CD8-positive, alpha-beta memory T cell (primary cell): ENCODE measurements at regions not wholly inside any gene's neighbourhood (a gene's known extent, or its start where the extent isn't known, plus 50 kb on each side); places are given as distances from the start of the nearest gene placed in this dataset.
"Not testable (repeated sequence)": the region's sequence is repeated elsewhere in the genome, so short reads cannot be mapped to it uniquely, and the experiment has no call there.

ENCODE experiments used
- CTCF ChIA-PET: fragments of 350-600 bp; sonication (Branson Sonifier 250); formaldehyde crosslinking; loops from one replicate; lab custom pipeline; 2021; ENCODE audit warnings: antibody characterized with exemption; lab: Charles Lee
- POLR2A ChIA-PET: fragments of 350-600 bp; sonication (Branson Sonifier 250); formaldehyde crosslinking; loops from one replicate; lab custom pipeline; 2021; ENCODE audit warnings: antibody characterized with exemption; lab: Charles Lee
- DNase-seq, 5 donors: peaks; one replicate each; pipeline versions ENCODE4 v3.0.0 to v3.0.0-alpha.2; 2020 to 2022; ENCODE audit warnings: mixed read lengths in 1 of 5
- H3K27ac ChIP-seq: one replicate; pipeline ENCODE4 v1.7.0; 2013; ENCODE audit warnings: low read depth, mild to moderate bottlenecking, low read length, moderate library complexity
- H3K27me3 ChIP-seq: 2 replicates; pipeline ENCODE4 v1.7.0; 2013; ENCODE audit warnings: low read length, mild to moderate bottlenecking; ENCODE audit not compliant: insufficient read depth, poor library complexity, severe bottlenecking
- H3K36me3 ChIP-seq: 2 replicates; pipeline ENCODE4 v1.7.0; 2013; ENCODE audit warnings: mild to moderate bottlenecking, low read length, moderate library complexity; ENCODE audit not compliant: insufficient read depth
- H3K4me1 ChIP-seq: 2 replicates; pipeline ENCODE4 v1.7.0; 2013; ENCODE audit warnings: mild to moderate bottlenecking, low read length, moderate library complexity; ENCODE audit not compliant: insufficient read depth
- H3K4me3 ChIP-seq: 2 replicates; pipeline ENCODE4 v1.7.0; 2013; ENCODE audit warnings: mild to moderate bottlenecking, low read length
- H3K9me3 ChIP-seq: 2 replicates; pipeline ENCODE4 v1.7.0; 2013; ENCODE audit warnings: mild to moderate bottlenecking, low read length
- H3K27ac Mint-ChIP-seq, 8 donors: one replicate each; pipeline ENCODE4 v1.8.0; 2020 to 2021; ENCODE audit warnings: mixed read lengths in 8 of 8, mild to moderate bottlenecking in 6 of 8, inconsistent platforms in 3 of 8, moderate library complexity in 3 of 8
- H3K27me3 Mint-ChIP-seq, 2 donors: one replicate each; pipeline ENCODE4 v1.8.0; 2020 to 2021; ENCODE audit warnings: mixed read lengths in 2 of 2, mild to moderate bottlenecking in 1 of 2, moderate library complexity in 1 of 2
- H3K36me3 Mint-ChIP-seq, 3 donors: one replicate each; pipeline ENCODE4 v1.8.0; 2020 to 2021; ENCODE audit warnings: mixed read lengths in 3 of 3, inconsistent platforms in 1 of 3, mild to moderate bottlenecking in 1 of 3
- H3K4me1 Mint-ChIP-seq, 3 donors: one replicate each; pipeline ENCODE4 v1.8.0; 2020 to 2021; ENCODE audit warnings: mixed read lengths in 3 of 3, inconsistent platforms in 1 of 3, mild to moderate bottlenecking in 1 of 3
- H3K4me3 Mint-ChIP-seq, 7 donors: one replicate each; pipeline ENCODE4 v1.8.0; 2020 to 2021; ENCODE audit warnings: mixed read lengths in 7 of 7, mild to moderate bottlenecking in 6 of 7, moderate library complexity in 4 of 7, inconsistent platforms in 2 of 7
- H3K9me3 Mint-ChIP-seq, 5 donors: one replicate each; pipeline ENCODE4 v1.8.0; 2020 to 2022; ENCODE audit warnings: mixed read lengths in 5 of 5, mild to moderate bottlenecking in 3 of 5, moderate library complexity in 2 of 5, inconsistent platforms in 1 of 5

DNA sequence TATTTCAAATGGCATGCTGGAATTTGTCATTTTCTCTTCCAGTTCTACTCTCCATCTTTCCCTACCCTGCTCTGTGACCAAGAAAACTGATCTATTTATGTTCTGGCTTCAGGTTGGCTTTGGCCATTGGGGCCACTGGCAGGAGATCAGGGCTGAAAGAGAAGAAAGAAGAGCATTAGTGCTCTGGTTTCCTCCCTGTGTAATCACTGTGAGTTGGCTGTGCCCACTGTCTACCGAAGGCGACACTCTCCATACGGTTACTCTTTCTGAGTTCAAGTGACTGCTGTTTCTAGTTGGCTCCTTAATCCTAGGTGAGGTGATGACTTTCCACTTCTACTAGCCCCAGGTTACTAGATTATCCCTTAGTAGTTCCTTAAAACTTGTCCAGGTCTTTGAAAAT is 372.6 kb downstream of the PRELID2 start:
- CTCF ChIA-PET = no interaction called here
- Histone ChIP-seq H3K4me1 (no peaks in the 10 kb centered on the region), H3K27me3 (no peaks in the 10 kb centered on the region), H3K9me3 (no peaks in the 10 kb centered on the region), H3K4me3 (no peak overlapping the region), H3K27ac (no peak overlapping the region), H3K36me3 (no peaks in the 10 kb centered on the region)
- no peak overlapping the region for H3K4me3 Mint-ChIP-seq
- peaks cover 3 to 18% (median 4%) of the 10 kb centered on the region in 5 donors for H3K9me3 Mint-ChIP-seq
- no peaks in the 10 kb centered on the region for H3K4me1 Mint-ChIP-seq
- DNase-seq = no peak
- POLR2A ChIA-PET = no interaction called here
- H3K27ac Mint-ChIP-seq = no peak overlapping the region
- H3K36me3 Mint-ChIP-seq = no peaks in the 10 kb centered on the region
- no peaks in the 10 kb centered on the region for H3K27me3 Mint-ChIP-seq

DNA sequence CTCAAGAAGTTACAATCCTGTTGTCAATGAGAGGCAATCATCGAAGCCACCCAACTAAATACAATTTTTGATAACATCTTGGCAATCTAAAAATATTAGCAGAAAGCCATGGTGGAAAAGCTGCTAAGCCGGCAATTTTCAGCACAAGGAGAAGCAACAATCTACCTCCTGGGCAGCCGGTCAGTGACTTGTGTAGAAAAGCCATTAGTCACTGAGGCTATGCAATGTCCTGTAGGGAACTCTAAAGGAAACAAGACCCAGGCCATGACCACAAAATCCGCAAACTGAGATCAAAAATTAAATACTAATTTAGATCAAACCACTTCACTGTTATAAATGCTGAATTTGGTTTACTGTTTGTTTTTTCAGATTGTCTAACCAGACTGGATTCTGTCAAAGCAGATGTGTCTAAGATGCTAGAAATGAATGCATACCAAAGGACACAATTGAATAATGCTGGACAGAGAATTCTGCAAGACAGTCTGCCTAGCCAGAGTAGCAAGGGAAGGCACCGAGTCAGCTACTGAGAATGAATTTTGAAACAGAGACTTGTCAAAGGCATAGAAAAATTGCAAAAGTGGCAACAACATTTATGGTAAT is 384.8 kb downstream of the PRELID2 start:
- POLR2A ChIA-PET = no interaction called here
- Histone ChIP-seq H3K4me1 (no peaks in the 10 kb centered on the region), H3K4me3 (no peak overlapping the region), H3K27me3 (no peaks in the 10 kb centered on the region), H3K9me3 (no peaks in the 10 kb centered on the region), H3K27ac (no peak overlapping the region), H3K36me3 (no peaks in the 10 kb centered on the region)
- no peak overlapping the region for H3K27ac Mint-ChIP-seq
- peaks cover 5 to 15% (median 10%) of the 10 kb centered on the region in 5 donors for H3K9me3 Mint-ChIP-seq
- CTCF ChIA-PET = no interaction called here
- H3K27me3 Mint-ChIP-seq = no peaks in the 10 kb centered on the region
- no peak overlapping the region for H3K4me3 Mint-ChIP-seq
- no peak for DNase-seq
- H3K4me1 Mint-ChIP-seq = no peaks in the 10 kb centered on the region
- H3K36me3 Mint-ChIP-seq = no peaks in the 10 kb centered on the region

- Mint-ChIP-seq H3K27ac (no peak overlapping the region), H3K9me3 (peaks cover 5 to 16% (median 10%) of the 10 kb centered on the region in 5 donors), H3K4me3 (no peak overlapping the region), H3K36me3 (no peaks in the 10 kb centered on the region), H3K4me1 (no peaks in the 10 kb centered on the region), H3K27me3 (no peaks in the 10 kb centered on the region)
- no peaks in the 10 kb centered on the region for H3K36me3 ChIP-seq
- no peaks in the 10 kb centered on the region for H3K9me3 ChIP-seq
- no peak overlapping the region for H3K4me3 ChIP-seq
- H3K27me3 ChIP-seq = no peaks in the 10 kb centered on the region
- no peak overlapping the region for H3K27ac ChIP-seq
- no peak for DNase-seq
- CTCF ChIA-PET = no interaction called here
- POLR2A ChIA-PET = no interaction called here
- H3K4me1 ChIP-seq = no peaks in the 10 kb centered on the region
These were observed 385.3 kb downstream of the PRELID2 start for GRCh38 chr5:145449794-145450193.

GRCh38 chr5:145446875-145447274 is 388.3 kb downstream of the PRELID2 start:
- H3K4me1 ChIP-seq, DNase-seq, H3K4me3 ChIP-seq, POLR2A ChIA-PET, CTCF ChIA-PET, H3K27me3 Mint-ChIP-seq, H3K27ac Mint-ChIP-seq, H3K36me3 ChIP-seq, H3K9me3 ChIP-seq, H3K27ac ChIP-seq, H3K4me1 Mint-ChIP-seq, H3K4me3 Mint-ChIP-seq, H3K36me3 Mint-ChIP-seq, H3K27me3 ChIP-seq: not testable (repeated sequence)
- peaks cover 5 to 16% (median 10%) of the 10 kb centered on the region in 5 donors for H3K9me3 Mint-ChIP-seq

- H3K4me1 Mint-ChIP-seq = no peaks in the 10 kb centered on the region
- H3K27ac Mint-ChIP-seq = no peak overlapping the region
- no peaks in the 10 kb centered on the region for H3K27me3 ChIP-seq
- no peak overlapping the region for H3K27ac ChIP-seq
- no peaks in the 10 kb centered on the region for H3K36me3 ChIP-seq
- DNase-seq = no peak
- no peaks in the 10 kb centered on the region for H3K36me3 Mint-ChIP-seq
- no peak overlapping the region for H3K4me3 Mint-ChIP-seq
- no peaks in the 10 kb centered on the region for H3K4me1 ChIP-seq
- H3K9me3 Mint-ChIP-seq = peaks cover 5 to 16% (median 10%) of the 10 kb centered on the region in 5 donors
- no peaks in the 10 kb centered on the region for H3K27me3 Mint-ChIP-seq
- H3K4me3 ChIP-seq = no peak overlapping the region
- ChIA-PET POLR2A (no interaction called here), CTCF (no interaction called here)
- no peaks in the 10 kb centered on the region for H3K9me3 ChIP-seq
These were observed 388.7 kb downstream of the PRELID2 start for GRCh38 chr5:145446412-145446811.

GRCh38 chr5:145445027-145445426 is 390.1 kb downstream of the PRELID2 start:
- Histone ChIP-seq H3K27ac (no peak overlapping the region), H3K27me3 (no peaks in the 10 kb centered on the region), H3K4me1 (no peaks in the 10 kb centered on the region), H3K4me3 (no peak overlapping the region), H3K36me3 (no peaks in the 10 kb centered on the region), H3K9me3 (no peaks in the 10 kb centered on the region)
- H3K4me3 Mint-ChIP-seq = no peak overlapping the region
- H3K27me3 Mint-ChIP-seq = no peaks in the 10 kb centered on the region
- CTCF ChIA-PET = no interaction called here
- POLR2A ChIA-PET = no interaction called here
- H3K4me1 Mint-ChIP-seq = no peaks in the 10 kb centered on the region
- H3K36me3 Mint-ChIP-seq = no peaks in the 10 kb centered on the region
- peaks cover 6 to 16% (median 13%) of the 10 kb centered on the region in 5 donors for H3K9me3 Mint-ChIP-seq
- no peak overlapping the region for H3K27ac Mint-ChIP-seq
- no peak for DNase-seq

DNA sequence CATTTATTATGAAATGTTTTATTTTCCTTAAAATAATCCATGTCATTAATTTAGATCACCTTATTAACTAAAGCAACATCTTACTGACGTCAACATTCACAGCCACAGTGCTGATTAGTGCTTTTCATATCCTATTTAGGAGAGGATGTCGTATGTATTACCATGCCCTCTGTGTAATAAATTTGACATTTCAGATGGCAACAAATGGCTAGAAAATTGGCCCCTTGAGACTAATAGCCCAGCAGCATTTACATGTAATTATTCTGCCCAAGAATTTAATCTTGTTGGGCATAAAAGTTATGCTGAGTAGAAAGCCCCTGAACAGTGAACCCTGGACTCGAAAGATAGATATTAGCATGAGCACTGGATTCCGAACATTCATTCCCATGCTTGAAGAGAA is 391.2 kb downstream of the PRELID2 start:
- H3K9me3 ChIP-seq = no peaks in the 10 kb centered on the region
- DNase-seq = no peak
- ChIA-PET CTCF (no interaction called here), POLR2A (no interaction called here)
- Mint-ChIP-seq H3K4me3 (no peak overlapping the region), H3K4me1 (no peaks in the 10 kb centered on the region), H3K36me3 (no peaks in the 10 kb centered on the region), H3K9me3 (peaks cover 10 to 18% (median 12%) of the 10 kb centered on the region in 5 donors), H3K27ac (no peak overlapping the region), H3K27me3 (no peaks in the 10 kb centered on the region)
- H3K36me3 ChIP-seq = no peaks in the 10 kb centered on the region
- no peaks in the 10 kb centered on the region for H3K4me1 ChIP-seq
- H3K27ac ChIP-seq = no peak overlapping the region
- H3K27me3 ChIP-seq = no peaks in the 10 kb centered on the region
- no peak overlapping the region for H3K4me3 ChIP-seq

GRCh38 chr5:145443366-145443765 is 391.8 kb downstream of the PRELID2 start:
- H3K27me3 ChIP-seq = no peaks in the 10 kb centered on the region
- Mint-ChIP-seq H3K27ac (no peak overlapping the region), H3K9me3 (peaks cover 8 to 14% (median 12%) of the 10 kb centered on the region in 5 donors), H3K36me3 (no peaks in the 10 kb centered on the region), H3K4me1 (no peaks in the 10 kb centered on the region), H3K4me3 (no peak overlapping the region), H3K27me3 (no peaks in the 10 kb centered on the region)
- no peak overlapping the region for H3K27ac ChIP-seq
- DNase-seq = no peak
- ChIA-PET POLR2A (no interaction called here), CTCF (no interaction called here)
- no peak overlapping the region for H3K4me3 ChIP-seq
- H3K9me3 ChIP-seq = no peaks in the 10 kb centered on the region
- H3K4me1 ChIP-seq = no peaks in the 10 kb centered on the region
- H3K36me3 ChIP-seq = no peaks in the 10 kb centered on the region

DNA sequence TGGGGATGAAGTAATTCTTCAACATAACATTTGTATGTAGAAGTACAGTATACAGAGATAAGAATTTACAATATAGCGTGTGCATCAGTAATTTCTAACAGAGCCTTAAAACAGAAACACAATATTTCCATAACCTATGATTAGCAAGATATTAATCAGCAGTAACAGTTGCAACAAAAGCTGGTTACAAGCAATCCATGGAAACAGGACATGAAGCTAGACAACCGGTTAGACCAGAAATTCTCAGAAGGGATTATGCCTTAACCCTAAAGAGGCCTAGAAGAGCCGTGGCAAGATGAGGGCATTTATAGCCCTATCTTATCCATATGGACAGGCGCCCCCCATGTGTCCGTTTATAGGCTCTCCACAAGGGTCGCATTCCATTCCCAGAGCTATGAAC is 392.5 kb downstream of the PRELID2 start:
- H3K4me1 ChIP-seq, H3K27ac Mint-ChIP-seq, H3K36me3 Mint-ChIP-seq, DNase-seq, H3K27me3 Mint-ChIP-seq, H3K4me1 Mint-ChIP-seq, POLR2A ChIA-PET, H3K36me3 ChIP-seq, H3K9me3 ChIP-seq, H3K4me3 ChIP-seq, H3K27me3 ChIP-seq, H3K27ac ChIP-seq, CTCF ChIA-PET, H3K4me3 Mint-ChIP-seq: not testable (repeated sequence)
- H3K9me3 Mint-ChIP-seq = peaks cover 8 to 16% (median 12%) of the 10 kb centered on the region in 5 donors
